Gastrocnemius medialis (tissue), 4 donors: ENCODE measurements at regions not wholly inside any gene's neighbourhood (a gene's known extent, or its start where the extent isn't known, plus 50 kb on each side); places are given as distances from the start of the nearest gene placed in this dataset.

ENCODE experiments used
- CTCF ChIP-seq, 5 experiments: fragments of 450-650 bp in 3 of 5; fragments of 200-600 bp in 2 of 5; sonication (generic) in 2 of 5; IDR thresholded peaks in 4 of 5; conservative IDR thresholded peaks in 1 of 5; 1 replicate in 4 of 5; 2 replicates in 1 of 5; pipeline ENCODE4 v1.5.1; 2016 to 2019; ENCODE audit warnings: antibody characterized with exemption in 5 of 5, mild to moderate bottlenecking in 3 of 5, moderate library complexity in 3 of 5
- POLR2A ChIP-seq, 2 donors: fragments of 450-650 bp; IDR thresholded peaks; one replicate each; pipeline ENCODE4 v1.6.1; 2017; ENCODE audit warnings: antibody characterized with exemption in 2 of 2, mild to moderate bottlenecking in 2 of 2, moderate library complexity in 2 of 2

- TF ChIP-seq POLR2A (IDR thresholded peaks at IDR 0.05), result no peak
- TF ChIP-seq CTCF (IDR thresholded peaks at IDR 0.05 in 4 of 5, conservative IDR thresholded peaks at IDR 0.05 in 1 of 5), result no peak
These were observed 68.8 kb downstream of the UTRN start for GRCh38 chr6:144353871-144354314.
